HepG2 (cell line): ENCODE measurements at regions not wholly inside any gene's neighbourhood (a gene's known extent, or its start where the extent isn't known, plus 50 kb on each side); places are given as distances from the start of the nearest gene placed in this dataset.
"Not testable (repeated sequence)": the region's sequence is repeated elsewhere in the genome, so short reads cannot be mapped to it uniquely, and the experiment has no call there.

Experiments
- ATAC-seq: fragments of 200-7000 bp; cut with Tn5 transposase; 3 replicates; pipeline ENCODE4 v1.9.1; 2020; ENCODE audit warnings: mild to moderate bottlenecking, moderate library complexity
- BruUV-seq: library from RNA; stranded (reverse); fragments of 400-500 nt; replicated peaks from 2 replicates; lab custom pipeline; 2021; lab: Mats Ljungman, UMichigan
- CTCF ChIA-PET: fragments of 300-600 bp; formaldehyde crosslinking; extraction: SDS; loops from one replicate; lab custom pipeline; 2021; ENCODE audit warnings: low total read pairs, inconsistent platforms, low intra/inter-chr PET ratio; lab: Yijun Ruan, JAX
- POLR2A ChIA-PET: fragments of 350-600 bp; sonication (Branson Sonifier 250); formaldehyde crosslinking; loops from one replicate; lab custom pipeline; 2020; ENCODE audit warnings: antibody characterized with exemption, inconsistent platforms; lab: Yijun Ruan, JAX
- DNase-seq: peaks from one replicate; pipeline ENCODE4 v3.0.0-alpha.2; 2015; ENCODE audit warnings: low spot score
- FAIRE-seq: peaks from 3 replicates; lab custom pipeline; 2011; peaks lifted over from hg19 to GRCh38; lab: Jason Lieb, UNC
- H2AFZ ChIP-seq: one replicate; pipeline ENCODE4 v1.6.1; 2011; ENCODE audit warnings: low read length, inconsistent platforms
- H3K27ac ChIP-seq: fragments of 300-600 bp; 3 replicates; pipeline ENCODE4 v1.8.0; 2011; ENCODE audit warnings: mixed run types, mild to moderate bottlenecking, mixed read lengths, low read length, inconsistent platforms; ENCODE audit not compliant: insufficient read depth; ENCODE audit errors: extremely low read length
- H3K27me3 ChIP-seq, 2 experiments: fragments of 200-600 bp in 1 of 2; 2 replicates in 1 of 2; 3 replicates in 1 of 2; pipeline versions ENCODE4 v1.6.0 to v1.8.0; 2011; ENCODE audit warnings: low read length in 2 of 2, mild to moderate bottlenecking in 2 of 2, moderate library complexity in 2 of 2, inconsistent platforms in 1 of 2; ENCODE audit not compliant: insufficient read depth in 2 of 2, control insufficient read depth in 1 of 2
- H3K36me3 ChIP-seq, 2 experiments: fragments of 200-600 bp in 1 of 2; replicated peaks in 1 of 2; 2 replicates in 1 of 2; 3 replicates in 1 of 2; pipeline versions ENCODE4 v1.5.1 to v1.8.0; 2011; ENCODE audit warnings: low read length in 2 of 2, inconsistent platforms in 1 of 2; ENCODE audit not compliant: insufficient read depth in 2 of 2, control insufficient read depth in 1 of 2
- H3K4me1 ChIP-seq: 2 replicates; pipeline ENCODE4 v1.5.1; 2012; ENCODE audit warnings: low read length, inconsistent platforms; ENCODE audit not compliant: insufficient read depth
- H3K4me2 ChIP-seq: 2 replicates; pipeline ENCODE4 v1.6.0; 2011; ENCODE audit warnings: low read depth, low read length, inconsistent platforms
- H3K4me3 ChIP-seq, 3 experiments: fragments of 200-600 bp in 1 of 3; sonication (generic), shearing (Covaris generic) in 1 of 3; replicated peaks in 1 of 3; 2 replicates each; pipeline ENCODE4 v1.5.1; 2011 to 2016; ENCODE audit warnings: low read length in 3 of 3, inconsistent platforms in 2 of 3, low read depth in 2 of 3, mild to moderate bottlenecking in 2 of 3, control low read depth in 1 of 3, mixed read lengths in 1 of 3; ENCODE audit not compliant: insufficient read depth in 1 of 3
- H3K79me2 ChIP-seq: one replicate; pipeline ENCODE4 v1.6.1; 2011; ENCODE audit warnings: low read length, inconsistent platforms; ENCODE audit not compliant: insufficient read depth
- H3K9ac ChIP-seq: 2 replicates; pipeline ENCODE4 v1.6.0; 2011; ENCODE audit warnings: mild to moderate bottlenecking, low read depth, low read length, inconsistent platforms; ENCODE audit not compliant: insufficient read depth
- H3K9me3 ChIP-seq: 2 replicates; pipeline ENCODE4 v1.5.1; 2012; ENCODE audit warnings: mild to moderate bottlenecking, low read length
- H4K20me1 ChIP-seq: 2 replicates; pipeline ENCODE4 v1.6.0; 2011; ENCODE audit warnings: inconsistent platforms, mild to moderate bottlenecking, low read length, moderate library complexity; ENCODE audit not compliant: insufficient read depth
- ARID5B ChIP-seq: IDR thresholded peaks from 2 replicates; pipeline ENCODE4 v1.4.0; 2020; ENCODE audit warnings: mild to moderate bottlenecking, missing genetic modification reagents
- FOXA1 ChIP-seq, 2 experiments: fragments of 450-650 bp in 1 of 2; sonication (generic) in 1 of 2; formaldehyde crosslinking in 1 of 2; IDR thresholded peaks; 2 replicates each; pipeline versions ENCODE4 v1.4.0 to v1.6.1; 2016 to 2020; ENCODE audit warnings: missing genetic modification reagents in 1 of 2
- FOXA3 ChIP-seq: IDR thresholded peaks from 2 replicates; pipeline ENCODE4 v1.6.1; 2016; ENCODE audit warnings: missing genetic modification reagents, missing compliant biosample characterization
- FOXP1 ChIP-seq, 2 experiments: fragments of 450-650 bp in 1 of 2; IDR thresholded peaks; 2 replicates each; pipeline ENCODE4 v1.6.1; 2017 to 2018; ENCODE audit warnings: antibody characterized with exemption in 1 of 2
- FOXP4 ChIP-seq: sonication (generic); formaldehyde crosslinking; IDR thresholded peaks from 2 replicates; pipeline ENCODE4 v1.4.0; 2020; ENCODE audit warnings: missing genetic modification reagents
- HMG20A ChIP-seq: IDR thresholded peaks from 2 replicates; pipeline ENCODE4 v1.6.1; 2016; ENCODE audit warnings: borderline replicate concordance
- TEAD3 ChIP-seq: optimal IDR thresholded peaks from 2 replicates; pipeline ENCODE3; 2016; ENCODE audit warnings: borderline replicate concordance
- WGBS: methylation state at CpG from one replicate; pipeline ENCODE4 v1.1.6; 2017; ENCODE audit warnings: low lambda C conversion rate; 5-methylcytosine and 5-hydroxymethylcytosine counted together
- in situ Hi-C: cut with HindIII; loops from 2 replicates; pipeline ENCODE4 v1.10.0; 2017; ENCODE audit warnings: low pct_unique_long_range_greater_than_20kb; ENCODE audit not compliant: extremely low pct_ligation_motif_present
- intact Hi-C: fragments of 100-400 bp; cut with micrococcal nuclease; formaldehyde crosslinking; loops from one replicate; pipeline ENCODE4 v1.10.0; 2022; ENCODE audit not compliant: unreplicated experiment

- DNase-seq; FAIRE-seq; H2AFZ ChIP-seq; in situ Hi-C loops; H3K27ac ChIP-seq; H4K20me1 ChIP-seq; H3K27me3 ChIP-seq; H3K4me1 ChIP-seq; H3K9ac ChIP-seq; BruUV-seq; CTCF ChIA-PET; POLR2A ChIA-PET; H3K36me3 ChIP-seq; intact Hi-C loops; H3K79me2 ChIP-seq; ATAC-seq; H3K4me3 ChIP-seq; H3K4me2 ChIP-seq; TF ChIP-seq FOXA1, FOXP1 (IDR thresholded peaks at IDR 0.05): not testable (repeated sequence)
- TF ChIP-seq TEAD3 (CRISPR knock-in tag) = peak; percentile 30
- TF ChIP-seq FOXA1 (CRISPR knock-in tag; IDR thresholded peaks at IDR 0.05) = peak; percentile 49; the same call in 1 of the 2 replicates
- TF ChIP-seq FOXP1 (CRISPR knock-in tag; IDR thresholded peaks at IDR 0.05) = peak; percentile 74
- peak; percentile 18; the same call in 1 of the 2 replicates for TF ChIP-seq HMG20A (CRISPR knock-in tag)
- TF ChIP-seq FOXA3 (CRISPR knock-in tag) = peak; percentile 48; the same call in 1 of the 2 replicates
- peak; percentile 49; the same call in 1 of the 2 replicates for TF ChIP-seq ARID5B
- TF ChIP-seq FOXP4 (CRISPR knock-in tag) = peak; percentile 43; the same call in 1 of the 2 replicates
- peaks cover 81% of the 10 kb centered on the region for H3K9me3 ChIP-seq
- WGBS = 2% methylated on average over 3 of the region's 3 CpGs
Observed at GRCh38 chr13:18240086-18240485, 941.5 kb downstream of the TUBA3C start.

- BruUV-seq, H3K27ac ChIP-seq, H3K9ac ChIP-seq, in situ Hi-C loops, DNase-seq, intact Hi-C loops, H3K79me2 ChIP-seq, H3K36me3 ChIP-seq, H4K20me1 ChIP-seq, FAIRE-seq, ATAC-seq, H3K4me2 ChIP-seq, CTCF ChIA-PET, H2AFZ ChIP-seq, H3K4me1 ChIP-seq, H3K27me3 ChIP-seq, POLR2A ChIA-PET, H3K4me3 ChIP-seq: not testable (repeated sequence)
- peaks cover 91% of the 10 kb centered on the region for H3K9me3 ChIP-seq
- WGBS = 27% methylated on average over 4 of the region's 5 CpGs
Observed at GRCh38 chr13:18238586-18238985, 943.0 kb downstream of the TUBA3C start.
